K562 (cell line): ENCODE measurements at regions not wholly inside any gene's neighbourhood (a gene's known extent, or its start where the extent isn't known, plus 50 kb on each side); places are given as distances from the start of the nearest gene placed in this dataset.

Experiments
- ATAC-seq: fragments of 200-7000 bp; cut with Tn5 transposase; 3 replicates; pipeline ENCODE4 v1.9.1; 2020; ENCODE audit warnings: moderate library complexity
- BruUV-seq: library from RNA; stranded (reverse); fragments of 400-500 nt; replicated peaks from 2 replicates; lab custom pipeline; 2021; lab: Mats Ljungman, UMichigan
- CTCF ChIA-PET: fragments of 300-600 bp; formaldehyde crosslinking; extraction: SDS; loops from one replicate; lab custom pipeline; 2021; ENCODE audit warnings: low intra/inter-chr PET ratio; lab: Yijun Ruan, JAX
- POLR2A ChIA-PET: fragments of 300-600, 350-650 bp; sonication (Branson Sonifier 250); formaldehyde crosslinking; extraction: SDS; loops from one replicate; lab custom pipeline; 2021; ENCODE audit warnings: antibody characterized with exemption, inconsistent platforms; lab: Yijun Ruan, JAX
- DNase-seq, 4 experiments: peaks; one replicate each; pipeline versions ENCODE4 v3.0.0 to v3.0.0-alpha.2; 2011 to 2018; ENCODE audit warnings: low spot score in 3 of 4, mixed read lengths in 3 of 4; ENCODE audit errors: extremely low read depth in 1 of 4
- FAIRE-seq: peaks from 2 replicates; lab custom pipeline; 2011; peaks lifted over from hg19 to GRCh38; lab: Jason Lieb, UNC
- H2AFZ ChIP-seq: 2 replicates; pipeline ENCODE4 v1.6.0; 2011; ENCODE audit warnings: low read depth, low read length, control low read depth, inconsistent platforms
- H3K27ac ChIP-seq: fragments of 200-600 bp; 3 replicates; pipeline ENCODE4 v1.8.0; 2011; ENCODE audit warnings: low read depth, mild to moderate bottlenecking, control low read depth, inconsistent platforms, low read length, moderate library complexity, mixed read lengths; ENCODE audit errors: extremely low read depth
- H3K27me3 ChIP-seq, 2 experiments: fragments of 300-600 bp in 1 of 2; 2 replicates in 1 of 2; 3 replicates in 1 of 2; pipeline versions ENCODE4 v1.6.0 to v1.8.0; 2011; ENCODE audit warnings: inconsistent platforms in 2 of 2, low read length in 2 of 2, mild to moderate bottlenecking in 1 of 2, mixed read lengths in 1 of 2, moderate library complexity in 1 of 2; ENCODE audit not compliant: control insufficient read depth in 2 of 2, insufficient read depth in 2 of 2
- H3K36me3 ChIP-seq: fragments of 300-600 bp; 3 replicates; pipeline ENCODE4 v1.8.0; 2011; ENCODE audit warnings: mild to moderate bottlenecking, low read length, inconsistent platforms; ENCODE audit not compliant: control insufficient read depth, insufficient read depth
- H3K4me1 ChIP-seq, 2 experiments: fragments of 200-600 bp in 1 of 2; replicated peaks in 1 of 2; 2 replicates in 1 of 2; 3 replicates in 1 of 2; pipeline versions ENCODE4 v1.5.1 to v1.8.0; 2011; ENCODE audit warnings: inconsistent platforms in 2 of 2, low read length in 2 of 2, mild to moderate bottlenecking in 1 of 2, mixed read lengths in 1 of 2, moderate library complexity in 1 of 2; ENCODE audit not compliant: control insufficient read depth in 2 of 2, insufficient read depth in 2 of 2
- H3K4me2 ChIP-seq: 2 replicates; pipeline ENCODE4 v1.6.1; 2011; ENCODE audit warnings: low read length, control low read depth, inconsistent platforms, mixed read lengths; ENCODE audit not compliant: insufficient read depth
- H3K4me3 ChIP-seq: fragments of 200-600 bp; sonication (generic), shearing (Covaris generic); 2 replicates; pipeline ENCODE4 v1.5.1; 2016; ENCODE audit warnings: control low read depth, inconsistent platforms
- H3K79me2 ChIP-seq: fragments of 200-600 bp; 3 replicates; pipeline ENCODE4 v1.8.0; 2011; ENCODE audit warnings: low read length, inconsistent platforms; ENCODE audit not compliant: control insufficient read depth, insufficient read depth
- H3K9ac ChIP-seq, 2 experiments: 2 replicates each; pipeline versions ENCODE4 v1.6.0 to v1.6.1; 2011; ENCODE audit warnings: low read depth in 2 of 2, low read length in 2 of 2, control low read depth in 1 of 2, inconsistent platforms in 1 of 2, mild to moderate bottlenecking in 1 of 2, mixed read lengths in 1 of 2; ENCODE audit not compliant: insufficient read depth in 1 of 2
- H3K9me1 ChIP-seq: one replicate; pipeline ENCODE4 v1.6.0; 2011; ENCODE audit warnings: inconsistent platforms, mild to moderate bottlenecking, low read length, moderate library complexity; ENCODE audit not compliant: control insufficient read depth, insufficient read depth
- H3K9me3 ChIP-seq: replicated peaks from 2 replicates; pipeline ENCODE4 v1.5.1; 2011; ENCODE audit warnings: low read depth, low read length, inconsistent platforms; ENCODE audit not compliant: control insufficient read depth, insufficient read depth
- H4K20me1 ChIP-seq: replicated peaks from 2 replicates; pipeline ENCODE4 v1.6.1; 2011; ENCODE audit warnings: low read length, inconsistent platforms, mixed read lengths; ENCODE audit not compliant: control insufficient read depth, insufficient read depth
- CBFB ChIP-seq: sonication (generic); formaldehyde crosslinking; IDR thresholded peaks from 2 replicates; pipeline ENCODE4 v1.4.0; 2020; ENCODE audit warnings: mild to moderate bottlenecking, missing genetic modification reagents
- CREB3 ChIP-seq: fragments of 450-650 bp; conservative IDR thresholded peaks from 2 replicates; pipeline ENCODE4 v1.6.1; 2016; ENCODE audit warnings: missing genetic modification characterization, low read depth, mild to moderate bottlenecking, missing compliant biosample characterization, moderate library complexity
- DLX4 ChIP-seq: fragments of 250-450 bp; sonication (Bioruptor Pico); IDR thresholded peaks from 2 replicates; pipeline ENCODE4 v1.6.1; 2021; ENCODE audit warnings: mild to moderate bottlenecking
- GATA2 ChIP-seq: sonication (generic); formaldehyde crosslinking; IDR thresholded peaks from 2 replicates; pipeline ENCODE4 v1.4.0; 2020; ENCODE audit warnings: mild to moderate bottlenecking, missing genetic modification reagents
- MTA2 ChIP-seq: fragments of 450-650 bp; IDR thresholded peaks from 2 replicates; pipeline ENCODE4 v1.6.1; 2016; ENCODE audit warnings: low read depth
- NUFIP1 ChIP-seq: fragments of 450-650 bp; IDR thresholded peaks from 2 replicates; pipeline ENCODE4 v1.6.1; 2018; ENCODE audit not compliant: partially characterized antibody
- PHTF2 ChIP-seq: fragments of 250-450 bp; sonication (Bioruptor Pico); IDR thresholded peaks from 2 replicates; pipeline ENCODE4 v1.5.0; 2021; ENCODE audit warnings: mild to moderate bottlenecking
- PRMT5 ChIP-seq: sonication (generic); formaldehyde crosslinking; IDR thresholded peaks from 2 replicates; pipeline ENCODE4 v1.5.0; 2020; ENCODE audit warnings: missing genetic modification reagents
- RB1 ChIP-seq: fragments of 450-650 bp; IDR thresholded peaks from 2 replicates; pipeline ENCODE4 v1.6.1; 2017; ENCODE audit warnings: low read depth, mild to moderate bottlenecking
- TCF7L2 ChIP-seq: fragments of 150-350 bp; IDR thresholded peaks from 2 replicates; pipeline ENCODE4 v1.6.1; 2016; ENCODE audit warnings: low read depth, mild to moderate bottlenecking, low read length, moderate library complexity
- ZNF551 ChIP-seq: fragments of 250-450 bp; sonication (Bioruptor Pico); IDR thresholded peaks from 2 replicates; pipeline ENCODE4 v1.5.0; 2021; ENCODE audit warnings: mild to moderate bottlenecking, moderate library complexity
- WGBS: fragments of 100-300 bp; shearing (Covaris generic); methylation state at CpG from one replicate; pipeline ENCODE4 v1.1.6; 2016; ENCODE audit warnings: low coverage, mixed read lengths; ENCODE audit not compliant: insufficient coverage; ENCODE audit errors: missing lambda C conversion rate; 5-methylcytosine and 5-hydroxymethylcytosine counted together
- in situ Hi-C: fragments of 300-500 bp; cut with MboI; formaldehyde crosslinking; loops from 4 replicates; pipeline ENCODE4 v1.15.0; 2018; ENCODE audit warnings: inconsistent platforms, mixed read lengths
- intact Hi-C: fragments of 100-400 bp; cut with micrococcal nuclease; formaldehyde crosslinking; loops from 2 replicates; pipeline ENCODE4 v1.14.2; 2022

- no TSS peak for BruUV-seq
- intact Hi-C loops = no loop called here
- no peak overlapping the region for H3K4me3 ChIP-seq
- H4K20me1 ChIP-seq = no peaks in the 10 kb centered on the region
- no peak overlapping the region for H3K27ac ChIP-seq
- no peak overlapping the region for H3K4me2 ChIP-seq
- ATAC-seq (no peak), DNase-seq (no peak), FAIRE-seq (no peak)
- CTCF ChIA-PET = no interaction called here
- TF ChIP-seq PHTF2 (no peak), TCF7L2 (no peak), PRMT5 (CRISPR knock-in tag) (no peak)
- POLR2A ChIA-PET = interaction anchor here (0.6 kb wide), 2 partner anchors 11 to 15 kb away, joined by 3 read pairs; no protein-coding TSS in a partner anchor
- no peaks in the 10 kb centered on the region for H3K36me3 ChIP-seq
- no peak overlapping the region for H2AFZ ChIP-seq
- no peaks in the 10 kb centered on the region for H3K4me1 ChIP-seq
- no peaks in the 10 kb centered on the region; a peak in 1 of 5 replicates for H3K27me3 ChIP-seq
- no peaks in the 10 kb centered on the region for H3K79me2 ChIP-seq
- WGBS = 0% methylated on average over 5 of the region's 5 CpGs
- H3K9ac ChIP-seq = no peak overlapping the region
- in situ Hi-C loops = no loop called here
- no peaks in the 10 kb centered on the region for H3K9me1 ChIP-seq
- H3K9me3 ChIP-seq = no peaks in the 10 kb centered on the region
These were observed 556.2 kb upstream of the CFAP20DC start for GRCh38 chr3:59605944-59606534.

GRCh38 chr3:59605318-59605717 lies 555.5 kb upstream of the CFAP20DC start:
- no peak overlapping the region for H3K27ac ChIP-seq
- no TSS peak for BruUV-seq
- no peaks in the 10 kb centered on the region for H3K4me1 ChIP-seq
- H3K9me3 ChIP-seq = no peaks in the 10 kb centered on the region
- no peak overlapping the region for H3K4me3 ChIP-seq
- DNase-seq = no peak
- no peaks in the 10 kb centered on the region for H4K20me1 ChIP-seq
- POLR2A ChIA-PET = interaction anchor here (0.6 to 0.8 kb wide), 2 partner anchors 14 to 42 kb away, joined by 3 read pairs; no protein-coding TSS in a partner anchor
- intact Hi-C loops (no loop called here), in situ Hi-C loops (no loop called here)
- no peaks in the 10 kb centered on the region for H3K36me3 ChIP-seq
- H3K27me3 ChIP-seq = no peaks in the 10 kb centered on the region; a peak in 1 of 5 replicates
- CTCF ChIA-PET = no interaction called here
- no peak overlapping the region for H3K9ac ChIP-seq
- 0% methylated on average over 1 of the region's 1 CpG for WGBS
- no peak for TF ChIP-seq CBFB (CRISPR knock-in tag)
- TF ChIP-seq RB1 = no peak
- TF ChIP-seq ZNF551 (CRISPR knock-in tag) = no peak
- no peak for TF ChIP-seq MTA2
- TF ChIP-seq GATA2 (CRISPR knock-in tag) = no peak
- no peak for TF ChIP-seq DLX4 (CRISPR knock-in tag)
- no peak for TF ChIP-seq NUFIP1
- no peak for TF ChIP-seq CREB3 (tag)
- TF ChIP-seq, all 486 proteins: peak for 0
- Histone ChIP-seq H3K9me1 (no peaks in the 10 kb centered on the region), H2AFZ (no peak overlapping the region), H3K79me2 (no peaks in the 10 kb centered on the region), H3K4me2 (no peak overlapping the region)
- no peak for ATAC-seq
- FAIRE-seq = no peak
